A549 (cell line): ENCODE measurements at regions not wholly inside any gene's neighbourhood (a gene's known extent, or its start where the extent isn't known, plus 50 kb on each side); places are given as distances from the start of the nearest gene placed in this dataset.

Experiments used
- CHD2 ChIP-seq: fragments of 150-350 bp; IDR thresholded peaks from 2 replicates; pipeline ENCODE4 v1.6.1; 2014; ENCODE audit warnings: low read length; ENCODE audit not compliant: partially characterized antibody
- CTCF ChIP-seq: fragments of >200 bp; sonication (Bioruptor Twin); formaldehyde crosslinking; IDR thresholded peaks from 3 replicates; pipeline ENCODE4 v1.5.1; 2016
- ELK1 ChIP-seq: fragments of 150-350 bp; IDR thresholded peaks from 2 replicates; pipeline ENCODE4 v1.6.1; 2014; ENCODE audit warnings: low read depth, mild to moderate bottlenecking, low read length
- ESRRA ChIP-seq: fragments of 150-350 bp; IDR thresholded peaks from 2 replicates; pipeline ENCODE4 v1.6.1; 2014; ENCODE audit warnings: mild to moderate bottlenecking, low read length, borderline replicate concordance
- HMGXB4 ChIP-seq: fragments of 250-450 bp; sonication (Bioruptor Pico); IDR thresholded peaks from 2 replicates; pipeline ENCODE4 v1.5.0; 2021; ENCODE audit warnings: mild to moderate bottlenecking, moderate library complexity, borderline replicate concordance
- JUNB ChIP-seq: fragments of >200 bp; sonication (Bioruptor Twin); formaldehyde crosslinking; IDR thresholded peaks from 2 replicates; pipeline ENCODE4 v1.6.1; 2016
- MAX ChIP-seq: IDR thresholded peaks from 2 replicates; pipeline ENCODE4 v1.6.1; 2012
- POLR2A ChIP-seq: IDR thresholded peaks from 2 replicates; pipeline ENCODE4 v1.6.1; 2012; ENCODE audit warnings: mild to moderate bottlenecking, low read length
- REST ChIP-seq: fragments of 200-600 bp; sonication (generic); IDR thresholded peaks from 2 replicates; pipeline ENCODE4 v1.6.1; 2016; ENCODE audit warnings: antibody characterized with exemption, mild to moderate bottlenecking, moderate library complexity
- ZFP36 ChIP-seq: fragments of 450-650 bp; IDR thresholded peaks from 2 replicates; pipeline ENCODE4 v1.6.1; 2014; ENCODE audit warnings: borderline replicate concordance; ENCODE audit not compliant: partially characterized antibody

GRCh38 chr22:48135592-48135991 is 1373.1 kb downstream of the TBC1D22A start:
- TF ChIP-seq CTCF (no peak), ESRRA (no peak), HMGXB4 (CRISPR knock-in tag) (no peak), JUNB (no peak), MAX (no peak), REST (no peak), ELK1 (no peak), ZFP36 (no peak), POLR2A (no peak), CHD2 (no peak)
